Smooth muscle cell (in vitro differentiated cells): ENCODE measurements at regions not wholly inside any gene's neighbourhood (a gene's known extent, or its start where the extent isn't known, plus 50 kb on each side); places are given as distances from the start of the nearest gene placed in this dataset.
A peak's percentile ranks its signal among the peaks of the same experiment; 100 is the strongest.

Experiments used
- DNase-seq: peaks from one replicate; lab custom pipeline; 2025; ENCODE audit not compliant: unreplicated experiment; lab: John Stamatoyannopoulos, UW
- H2AFZ ChIP-seq: fragments of 200-600 bp; sonication (generic); 2 replicates; pipeline ENCODE4 v1.6.0; 2016; ENCODE audit warnings: antibody characterized with exemption, low read depth, mild to moderate bottlenecking
- H3F3A ChIP-seq: fragments of 200-600 bp; sonication (generic); 2 replicates; pipeline ENCODE4 v1.6.0; 2017; ENCODE audit warnings: antibody characterized with exemption, low read depth
- H3K27ac ChIP-seq: fragments of 200-600 bp; sonication (generic); 2 replicates; pipeline ENCODE4 v1.5.1; 2016; ENCODE audit warnings: low read depth, mild to moderate bottlenecking
- H3K27me3 ChIP-seq: fragments of 200-600 bp; sonication (generic); 2 replicates; pipeline ENCODE4 v1.6.1; 2016; ENCODE audit warnings: low read depth, mild to moderate bottlenecking
- H3K36me3 ChIP-seq: fragments of 200-600 bp; sonication (generic); 2 replicates; pipeline ENCODE4 v1.5.1; 2016; ENCODE audit warnings: low read depth
- H3K4me1 ChIP-seq: fragments of 200-600 bp; sonication (generic); 2 replicates; pipeline ENCODE4 v1.5.1; 2016; ENCODE audit warnings: low read depth
- H3K4me2 ChIP-seq: fragments of 200-600 bp; sonication (generic); 2 replicates; pipeline ENCODE4 v1.6.0; 2016; ENCODE audit warnings: mild to moderate bottlenecking
- H3K4me3 ChIP-seq: fragments of 200-600 bp; sonication (generic); 2 replicates; pipeline ENCODE4 v1.5.1; 2016; ENCODE audit warnings: mild to moderate bottlenecking
- H3K79me2 ChIP-seq: fragments of 200-600 bp; sonication (generic); 2 replicates; pipeline ENCODE4 v1.6.0; 2016; ENCODE audit warnings: low read depth, mild to moderate bottlenecking
- H3K9ac ChIP-seq: fragments of 200-600 bp; sonication (generic); 2 replicates; pipeline ENCODE4 v1.6.0; 2016; ENCODE audit warnings: low read depth
- H3K9me3 ChIP-seq: fragments of 200-600 bp; sonication (generic); replicated peaks from 2 replicates; pipeline ENCODE4 v1.5.1; 2016; ENCODE audit warnings: low read depth
- H4K20me1 ChIP-seq: fragments of 200-600 bp; sonication (generic); 2 replicates; pipeline ENCODE4 v1.6.0; 2016; ENCODE audit warnings: low read depth
- WGBS: methylation state at CpG from one replicate; pipeline ENCODE4 v1.1.7; 2016; ENCODE audit warnings: low lambda C conversion rate; 5-methylcytosine and 5-hydroxymethylcytosine counted together
- TF ChIP-seq, protein P1 (sequence below): fragments of 200-600 bp; sonication (generic); IDR thresholded peaks from 2 replicates; pipeline ENCODE4 v1.5.1; 2017; ENCODE audit warnings: borderline replicate concordance, mild to moderate bottlenecking, antibody characterized with exemption; ENCODE audit not compliant: insufficient read depth, poor library complexity, severe bottlenecking

- WGBS: 60% methylated on average over 19 of the region's 22 CpGs
- no peaks in the 10 kb centered on the region for H3K79me2 ChIP-seq
- H3F3A ChIP-seq: peaks cover 9% of the 10 kb centered on the region
- H3K4me1 ChIP-seq: peaks cover 15% of the 10 kb centered on the region
- peak overlapping the region; percentile 29 for H3K9ac ChIP-seq
- H3K4me3 ChIP-seq: no peak overlapping the region
- peak overlapping the region; percentile 73 for H3K27ac ChIP-seq
- TF ChIP-seq, protein P1, sequence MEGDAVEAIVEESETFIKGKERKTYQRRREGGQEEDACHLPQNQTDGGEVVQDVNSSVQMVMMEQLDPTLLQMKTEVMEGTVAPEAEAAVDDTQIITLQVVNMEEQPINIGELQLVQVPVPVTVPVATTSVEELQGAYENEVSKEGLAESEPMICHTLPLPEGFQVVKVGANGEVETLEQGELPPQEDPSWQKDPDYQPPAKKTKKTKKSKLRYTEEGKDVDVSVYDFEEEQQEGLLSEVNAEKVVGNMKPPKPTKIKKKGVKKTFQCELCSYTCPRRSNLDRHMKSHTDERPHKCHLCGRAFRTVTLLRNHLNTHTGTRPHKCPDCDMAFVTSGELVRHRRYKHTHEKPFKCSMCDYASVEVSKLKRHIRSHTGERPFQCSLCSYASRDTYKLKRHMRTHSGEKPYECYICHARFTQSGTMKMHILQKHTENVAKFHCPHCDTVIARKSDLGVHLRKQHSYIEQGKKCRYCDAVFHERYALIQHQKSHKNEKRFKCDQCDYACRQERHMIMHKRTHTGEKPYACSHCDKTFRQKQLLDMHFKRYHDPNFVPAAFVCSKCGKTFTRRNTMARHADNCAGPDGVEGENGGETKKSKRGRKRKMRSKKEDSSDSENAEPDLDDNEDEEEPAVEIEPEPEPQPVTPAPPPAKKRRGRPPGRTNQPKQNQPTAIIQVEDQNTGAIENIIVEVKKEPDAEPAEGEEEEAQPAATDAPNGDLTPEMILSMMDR: no peak
- no peaks in the 10 kb centered on the region for H3K36me3 ChIP-seq
- H2AFZ ChIP-seq: no peak overlapping the region
- no peak for DNase-seq
- no peaks in the 10 kb centered on the region for H4K20me1 ChIP-seq
- H3K4me2 ChIP-seq: peak overlapping the region; percentile 46
- H3K27me3 ChIP-seq: no peaks in the 10 kb centered on the region
- no peaks in the 10 kb centered on the region for H3K9me3 ChIP-seq
Observed at GRCh38 chr21:43328958-43329691, 97.8 kb downstream of the SIK1 start.

DNA sequence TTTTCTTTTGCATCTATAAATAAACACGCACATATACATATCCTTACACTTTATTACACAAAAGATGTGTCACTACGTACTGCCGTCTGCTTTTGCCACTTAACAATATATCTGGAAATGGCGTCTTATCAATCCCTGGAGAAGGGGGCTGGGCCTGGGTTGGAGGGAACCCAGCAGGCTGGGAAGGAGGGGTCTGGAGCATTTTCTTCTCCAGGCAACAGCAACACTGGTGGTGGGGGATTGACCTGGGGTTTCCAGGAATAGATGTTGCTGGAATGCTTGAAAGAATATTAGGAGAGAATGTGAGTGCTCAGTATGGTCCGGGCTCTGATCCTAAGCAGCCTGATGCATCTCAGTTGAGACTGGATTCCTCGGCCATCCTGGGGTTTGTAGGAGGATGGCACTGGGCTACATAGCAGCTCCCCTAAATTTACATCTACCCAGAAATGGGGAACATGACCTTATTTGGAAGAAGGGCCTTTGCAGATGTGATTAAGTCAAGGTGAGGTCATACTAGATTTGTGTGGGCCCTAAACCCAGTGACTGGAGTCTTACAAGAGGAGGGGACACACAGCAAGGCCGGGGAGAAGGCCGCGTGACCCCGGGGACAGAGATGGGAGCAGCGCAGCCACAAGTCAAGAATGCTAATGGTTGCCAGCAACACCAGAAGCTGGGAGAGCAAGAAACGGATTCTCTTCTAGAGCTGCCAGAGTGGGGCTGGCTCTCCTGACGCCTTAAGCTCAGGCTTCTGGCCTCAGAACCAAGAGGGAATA is 98.6 kb downstream of the SIK1 start:
- TF ChIP-seq, protein P1: no peak
- H3F3A ChIP-seq: peaks cover 9% of the 10 kb centered on the region
- no peaks in the 10 kb centered on the region for H3K27me3 ChIP-seq
- H2AFZ ChIP-seq: peak overlapping the region; percentile 1
- no peak for DNase-seq
- H3K4me2 ChIP-seq: peak overlapping the region; percentile 46
- 64% methylated on average over 13 of the region's 13 CpGs for WGBS
- no peaks in the 10 kb centered on the region for H4K20me1 ChIP-seq
- no peaks in the 10 kb centered on the region for H3K79me2 ChIP-seq
- H3K4me1 ChIP-seq: peaks cover 10% of the 10 kb centered on the region
- no peak overlapping the region for H3K4me3 ChIP-seq
- no peaks in the 10 kb centered on the region for H3K9me3 ChIP-seq
- peak overlapping the region; percentile 29 for H3K9ac ChIP-seq
- H3K36me3 ChIP-seq: no peaks in the 10 kb centered on the region
- H3K27ac ChIP-seq: peak overlapping the region; percentile 73

DNA sequence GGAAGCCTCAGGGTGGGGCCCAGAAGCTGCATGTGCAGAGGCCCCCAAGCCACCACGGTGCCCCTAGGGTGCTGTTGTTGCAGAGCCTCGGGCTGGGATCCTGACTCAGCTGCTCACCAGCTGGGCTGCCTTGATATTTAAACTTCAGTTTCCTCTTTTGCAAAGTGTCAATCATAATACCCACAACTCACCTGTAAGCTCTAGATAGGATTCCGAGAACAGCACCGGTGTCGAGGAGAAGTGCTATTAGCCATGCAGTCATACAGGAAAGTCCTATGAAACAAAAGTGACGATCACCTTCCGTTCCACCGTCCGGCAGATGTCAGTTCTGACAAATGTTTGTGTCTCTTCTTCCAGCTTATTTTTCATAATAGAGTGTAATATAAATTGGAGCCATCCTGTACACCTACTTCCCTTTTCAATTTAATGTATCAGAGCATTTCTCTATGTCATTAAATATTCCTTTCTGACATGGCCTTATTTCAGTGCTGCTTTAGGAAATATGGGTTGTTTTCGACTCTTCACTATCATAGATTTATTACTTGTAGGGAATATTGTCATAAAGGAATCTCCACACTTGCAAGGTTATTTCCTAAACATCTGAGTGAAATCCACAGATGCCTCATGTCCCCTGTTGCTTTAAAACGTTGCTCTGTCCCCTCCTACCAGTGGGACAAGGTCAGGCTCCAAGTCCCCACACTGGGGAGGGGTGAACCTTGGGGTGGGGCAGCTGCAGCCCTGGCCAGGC is 100.8 kb downstream of the SIK1 start:
- H3K4me2 ChIP-seq: no peak overlapping the region
- H3K27me3 ChIP-seq: no peaks in the 10 kb centered on the region
- DNase-seq: no peak
- no peaks in the 10 kb centered on the region for H4K20me1 ChIP-seq
- H3K9me3 ChIP-seq: no peaks in the 10 kb centered on the region
- H3K4me3 ChIP-seq: no peak overlapping the region
- no peaks in the 10 kb centered on the region for H3K4me1 ChIP-seq
- TF ChIP-seq, protein P1: no peak
- H3K27ac ChIP-seq: no peak overlapping the region
- 83% methylated on average over 11 of the region's 11 CpGs for WGBS
- no peak overlapping the region for H3K9ac ChIP-seq
- no peak overlapping the region for H2AFZ ChIP-seq
- H3K36me3 ChIP-seq: no peaks in the 10 kb centered on the region
- no peaks in the 10 kb centered on the region for H3F3A ChIP-seq
- H3K79me2 ChIP-seq: no peaks in the 10 kb centered on the region
